ENCODE measurements at regions not wholly inside any gene's neighbourhood (a gene's known extent, or its start where the extent isn't known, plus 50 kb on each side); places are given as distances from the start of the nearest gene placed in this dataset.
A peak's percentile ranks its signal among the peaks of the same experiment; 100 is the strongest.

DNA sequence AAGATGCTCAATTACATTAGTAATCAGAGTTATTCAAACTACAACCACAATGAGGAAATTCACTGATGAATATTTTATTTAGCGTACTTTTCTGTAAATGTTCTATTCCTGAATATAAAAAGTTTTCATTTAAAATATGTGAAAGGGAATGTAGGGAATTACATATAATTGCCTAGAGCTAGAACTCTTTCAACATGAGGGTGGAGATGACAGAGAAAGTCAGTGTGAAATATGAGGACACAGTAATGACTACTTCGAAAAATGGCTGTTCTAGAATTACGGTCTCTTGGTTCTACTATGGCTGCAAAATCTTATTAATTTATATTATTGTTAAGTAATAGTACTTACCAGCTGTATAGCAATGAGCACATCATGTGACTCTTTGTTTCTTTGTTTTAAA, 1647.4 kb upstream of the PIK3C3 start:
- H3K4me2 ChIP-seq (ENCODE audit: low read length): no peak overlapping the region
- H3K4me3 ChIP-seq (ENCODE audit: low read depth, low read length, poor library complexity, severe bottlenecking): no peak overlapping the region
- H3F3A ChIP-seq (ENCODE audit: insufficient read depth, low read length): no peaks in the 10 kb centered on the region
- no peaks in the 10 kb centered on the region for H3K4me1 ChIP-seq (ENCODE audit: insufficient read depth, low read length, severe bottlenecking)
- TF ChIP-seq EZH2 (IDR thresholded peaks at IDR 0.05; ENCODE audit: borderline replicate concordance, low read length): no peak
- TF ChIP-seq, protein P1, sequence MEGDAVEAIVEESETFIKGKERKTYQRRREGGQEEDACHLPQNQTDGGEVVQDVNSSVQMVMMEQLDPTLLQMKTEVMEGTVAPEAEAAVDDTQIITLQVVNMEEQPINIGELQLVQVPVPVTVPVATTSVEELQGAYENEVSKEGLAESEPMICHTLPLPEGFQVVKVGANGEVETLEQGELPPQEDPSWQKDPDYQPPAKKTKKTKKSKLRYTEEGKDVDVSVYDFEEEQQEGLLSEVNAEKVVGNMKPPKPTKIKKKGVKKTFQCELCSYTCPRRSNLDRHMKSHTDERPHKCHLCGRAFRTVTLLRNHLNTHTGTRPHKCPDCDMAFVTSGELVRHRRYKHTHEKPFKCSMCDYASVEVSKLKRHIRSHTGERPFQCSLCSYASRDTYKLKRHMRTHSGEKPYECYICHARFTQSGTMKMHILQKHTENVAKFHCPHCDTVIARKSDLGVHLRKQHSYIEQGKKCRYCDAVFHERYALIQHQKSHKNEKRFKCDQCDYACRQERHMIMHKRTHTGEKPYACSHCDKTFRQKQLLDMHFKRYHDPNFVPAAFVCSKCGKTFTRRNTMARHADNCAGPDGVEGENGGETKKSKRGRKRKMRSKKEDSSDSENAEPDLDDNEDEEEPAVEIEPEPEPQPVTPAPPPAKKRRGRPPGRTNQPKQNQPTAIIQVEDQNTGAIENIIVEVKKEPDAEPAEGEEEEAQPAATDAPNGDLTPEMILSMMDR (IDR thresholded peaks at IDR 0.05; ENCODE audit: low read length): no peak
- no peak overlapping the region for H3K27ac ChIP-seq (ENCODE audit: low read depth, low read length, poor library complexity, severe bottlenecking)
- no peaks in the 10 kb centered on the region for H3K36me3 ChIP-seq (ENCODE audit: insufficient read depth, low read length)
- no peaks in the 10 kb centered on the region for H3K79me2 ChIP-seq (ENCODE audit: insufficient read depth, low read length)
- H3K9me3 ChIP-seq (ENCODE audit: low read length): no peaks in the 10 kb centered on the region
- no peak overlapping the region for H3K9ac ChIP-seq (ENCODE audit: low read length)
- H3K27me3 ChIP-seq (ENCODE audit: insufficient read depth, low read length): no peaks in the 10 kb centered on the region
- no peaks in the 10 kb centered on the region for H4K20me1 ChIP-seq (ENCODE audit: insufficient read depth, low read length)
- H2AFZ ChIP-seq (ENCODE audit: low read length): no peak overlapping the region
- no peaks in the 10 kb centered on the region for H3K9me2 ChIP-seq (ENCODE audit: low read depth, low read length)

DNA sequence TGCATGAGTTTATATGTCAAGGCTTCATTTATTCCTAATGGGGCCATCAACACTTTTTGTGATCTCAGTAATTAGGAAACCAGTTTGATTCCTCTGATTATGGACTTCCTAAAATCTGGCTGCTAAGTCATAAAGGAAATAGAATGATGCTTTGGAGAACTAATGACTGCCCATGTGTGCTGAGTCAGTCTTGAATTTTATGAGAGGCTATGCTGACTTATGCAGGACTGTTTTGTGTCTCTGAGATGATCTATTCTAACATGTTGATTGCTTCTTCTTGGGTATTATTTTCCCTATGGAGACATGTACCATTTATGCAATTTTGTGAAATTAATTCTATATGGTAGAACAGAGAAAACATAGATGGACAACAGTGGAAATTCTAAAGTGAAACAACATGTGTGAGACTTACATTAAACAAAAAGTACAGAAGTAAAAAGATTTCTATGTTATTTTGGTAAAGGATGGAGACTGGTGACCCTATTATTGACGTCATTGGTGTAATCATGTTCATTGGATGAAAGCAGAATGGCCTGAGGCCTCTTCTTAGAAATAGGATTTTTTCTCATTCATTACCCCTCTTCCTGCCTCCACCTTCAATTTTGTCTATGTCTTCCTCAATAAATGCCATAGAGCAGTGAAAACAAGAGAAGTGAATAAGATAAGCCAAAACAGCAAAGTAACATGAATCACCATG, 1658.2 kb upstream of the PIK3C3 start:
- Histone ChIP-seq H2AFZ (ENCODE audit: low read length) (no peak overlapping the region), H3K79me2 (ENCODE audit: insufficient read depth, low read length) (no peaks in the 10 kb centered on the region), H3K9ac (ENCODE audit: low read length) (no peak overlapping the region), H3K27me3 (ENCODE audit: insufficient read depth, low read length) (no peaks in the 10 kb centered on the region), H3F3A (ENCODE audit: insufficient read depth, low read length) (no peaks in the 10 kb centered on the region), H3K36me3 (ENCODE audit: insufficient read depth, low read length) (no peaks in the 10 kb centered on the region), H3K4me1 (ENCODE audit: insufficient read depth, low read length, severe bottlenecking) (no peaks in the 10 kb centered on the region), H3K9me2 (ENCODE audit: low read depth, low read length) (no peaks in the 10 kb centered on the region), H3K4me3 (ENCODE audit: low read depth, low read length, poor library complexity, severe bottlenecking) (no peak overlapping the region), H3K4me2 (ENCODE audit: low read length) (no peak overlapping the region), H4K20me1 (ENCODE audit: insufficient read depth, low read length) (no peaks in the 10 kb centered on the region), H3K27ac (ENCODE audit: low read depth, low read length, poor library complexity, severe bottlenecking) (no peak overlapping the region), H3K9me3 (ENCODE audit: low read length) (no peaks in the 10 kb centered on the region)
- TF ChIP-seq EZH2 (IDR thresholded peaks at IDR 0.05; ENCODE audit: borderline replicate concordance, low read length): no peak
- TF ChIP-seq, protein P1 (IDR thresholded peaks at IDR 0.05; ENCODE audit: low read length): no peak

DNA sequence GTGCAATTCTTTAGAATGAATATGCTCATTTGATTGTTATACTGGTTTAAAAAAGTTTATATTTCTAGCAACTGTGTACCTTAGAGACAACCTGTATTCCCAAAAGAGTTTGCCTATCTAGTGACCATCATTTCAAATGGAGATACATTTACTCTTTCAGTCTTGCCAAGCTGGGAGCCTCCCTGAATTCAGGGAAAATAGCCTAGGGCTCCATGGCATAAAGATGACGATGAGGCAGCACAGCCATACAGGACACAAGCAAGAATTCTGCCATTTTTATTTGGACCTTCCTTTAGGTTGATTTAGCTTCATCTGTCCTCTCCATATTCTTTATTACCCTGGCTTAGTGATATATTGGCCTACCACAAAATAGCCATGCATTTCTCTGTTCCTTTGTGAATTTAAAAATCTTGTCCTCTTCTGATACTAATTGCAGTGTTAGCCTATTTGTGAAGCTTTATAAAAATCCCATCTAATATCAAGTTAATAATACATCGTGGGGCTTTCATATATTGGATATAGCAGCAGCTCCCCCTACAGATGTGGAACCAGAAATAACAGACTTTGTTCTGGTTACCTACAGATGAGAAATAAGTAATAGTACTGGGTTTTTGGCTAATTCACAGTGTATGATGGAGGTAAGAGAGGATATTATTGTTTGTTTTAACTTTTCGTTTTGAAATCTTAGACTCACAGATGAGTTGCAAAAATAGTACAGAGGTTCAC, 1661.9 kb upstream of the PIK3C3 start:
- no peak overlapping the region for H3K4me3 ChIP-seq (ENCODE audit: low read depth, low read length, poor library complexity, severe bottlenecking)
- no peak for TF ChIP-seq EZH2 (IDR thresholded peaks at IDR 0.05; ENCODE audit: borderline replicate concordance, low read length)
- TF ChIP-seq, protein P1 (IDR thresholded peaks at IDR 0.05; ENCODE audit: low read length): peak; percentile 27; the same call in 1 of the 2 replicates
- no peak overlapping the region for H3K9ac ChIP-seq (ENCODE audit: low read length)
- no peaks in the 10 kb centered on the region for H3K9me2 ChIP-seq (ENCODE audit: low read depth, low read length)
- no peaks in the 10 kb centered on the region for H3K36me3 ChIP-seq (ENCODE audit: insufficient read depth, low read length)
- no peak overlapping the region for H3K4me2 ChIP-seq (ENCODE audit: low read length)
- H3F3A ChIP-seq (ENCODE audit: insufficient read depth, low read length): no peaks in the 10 kb centered on the region
- H3K79me2 ChIP-seq (ENCODE audit: insufficient read depth, low read length): no peaks in the 10 kb centered on the region
- H2AFZ ChIP-seq (ENCODE audit: low read length): no peak overlapping the region
- no peaks in the 10 kb centered on the region for H4K20me1 ChIP-seq (ENCODE audit: insufficient read depth, low read length)
- no peaks in the 10 kb centered on the region for H3K4me1 ChIP-seq (ENCODE audit: insufficient read depth, low read length, severe bottlenecking)
- H3K27me3 ChIP-seq (ENCODE audit: insufficient read depth, low read length): no peaks in the 10 kb centered on the region
- H3K9me3 ChIP-seq (ENCODE audit: low read length): no peaks in the 10 kb centered on the region
- H3K27ac ChIP-seq (ENCODE audit: low read depth, low read length, poor library complexity, severe bottlenecking): no peak overlapping the region
